GM19240 (cell line): ENCODE measurements at regions not wholly inside any gene's neighbourhood (a gene's known extent, or its start where the extent isn't known, plus 50 kb on each side); places are given as distances from the start of the nearest gene placed in this dataset.

Experiments used
- DNase-seq: peaks from one replicate; pipeline ENCODE4 v3.0.0; 2011; ENCODE audit warnings: low spot score; ENCODE audit not compliant: insufficient read length

- DNase-seq, result no peak
These were observed 236.8 kb downstream of the BUD13 start for GRCh38 chr11:116535994-116536393.

- DNase-seq, result no peak
These were observed 237.7 kb downstream of the BUD13 start for GRCh38 chr11:116535120-116535519.

DNA sequence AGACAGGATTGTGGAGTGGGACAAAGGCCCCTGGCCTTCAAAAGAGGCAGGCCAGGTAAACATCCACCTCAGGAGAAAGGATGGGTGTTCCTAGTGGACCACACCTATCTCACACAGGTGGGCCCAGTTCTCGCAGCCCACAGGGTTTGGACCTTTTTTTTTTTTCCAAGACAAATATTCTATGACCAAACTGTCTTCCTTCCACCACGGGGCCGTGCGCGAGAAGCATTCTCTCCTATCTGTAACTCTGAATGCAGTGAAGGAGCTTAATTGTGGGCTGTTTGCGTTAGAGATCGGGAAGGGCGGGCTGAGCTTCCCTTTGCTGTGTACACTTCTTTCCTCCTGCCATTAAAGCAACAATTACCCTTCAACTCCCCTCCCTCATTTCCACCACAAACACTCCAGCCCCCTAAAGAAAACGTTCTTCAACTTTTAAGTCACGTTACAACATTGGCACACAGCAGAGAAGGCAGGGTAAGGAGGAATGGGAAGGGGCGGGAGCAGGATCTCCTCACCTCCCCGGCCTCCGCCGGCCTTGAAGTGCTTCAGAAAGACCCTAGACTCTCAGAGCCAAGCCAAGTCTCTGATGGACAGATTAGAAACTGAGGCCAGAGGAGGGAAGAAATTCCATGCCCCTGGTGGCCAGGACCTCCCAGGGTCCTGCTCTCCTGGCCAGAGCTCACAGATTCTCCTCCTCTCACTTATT lies 238.4 kb downstream of the BUD13 start:
- no peak for DNase-seq

GRCh38 chr11:116533186-116533825 lies 239.5 kb downstream of the BUD13 start:
- no peak for DNase-seq

DNA sequence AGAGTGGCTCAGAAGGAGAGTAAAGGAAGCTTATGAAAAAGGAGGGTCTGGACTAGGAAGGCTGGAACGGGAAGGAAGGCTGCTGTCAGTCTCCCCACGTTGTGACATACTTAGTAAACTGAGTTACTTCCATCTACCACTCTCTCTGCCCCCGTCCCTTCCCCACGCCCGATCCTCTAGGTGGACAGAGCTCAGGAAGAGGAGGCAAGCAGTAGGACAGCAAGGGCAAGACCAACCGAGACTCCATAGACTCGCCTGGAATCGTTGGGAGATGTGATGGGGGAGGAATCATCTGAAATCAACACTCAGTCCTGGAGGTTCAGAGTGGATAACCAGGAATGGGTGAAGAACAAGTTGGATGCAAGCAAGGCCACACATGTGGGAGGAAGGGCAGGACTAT lies 240.7 kb downstream of the BUD13 start:
- DNase-seq, result no peak

- no peak for DNase-seq
These were observed 242.1 kb downstream of the BUD13 start for GRCh38 chr11:116530705-116531104.

DNA sequence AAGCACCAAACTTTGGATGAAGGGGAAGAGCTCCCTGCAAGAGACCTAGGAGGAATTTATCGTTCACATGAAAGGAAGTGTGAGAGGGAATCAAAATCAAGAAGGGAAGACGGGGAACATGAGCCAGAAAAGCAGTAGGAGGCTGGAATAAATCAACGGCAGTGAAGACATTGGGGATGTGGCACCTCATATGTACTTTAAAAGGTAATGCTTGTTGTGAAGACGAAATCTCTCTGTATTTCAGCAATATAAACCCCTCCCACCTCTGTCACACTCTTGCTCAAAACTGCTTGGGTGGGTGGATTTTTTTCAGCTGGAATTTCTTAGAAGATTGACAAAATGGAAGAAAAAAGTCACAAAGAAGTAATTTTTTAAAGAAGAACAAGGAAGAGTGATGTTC lies 243.5 kb downstream of the BUD13 start:
- no peak for DNase-seq

DNA sequence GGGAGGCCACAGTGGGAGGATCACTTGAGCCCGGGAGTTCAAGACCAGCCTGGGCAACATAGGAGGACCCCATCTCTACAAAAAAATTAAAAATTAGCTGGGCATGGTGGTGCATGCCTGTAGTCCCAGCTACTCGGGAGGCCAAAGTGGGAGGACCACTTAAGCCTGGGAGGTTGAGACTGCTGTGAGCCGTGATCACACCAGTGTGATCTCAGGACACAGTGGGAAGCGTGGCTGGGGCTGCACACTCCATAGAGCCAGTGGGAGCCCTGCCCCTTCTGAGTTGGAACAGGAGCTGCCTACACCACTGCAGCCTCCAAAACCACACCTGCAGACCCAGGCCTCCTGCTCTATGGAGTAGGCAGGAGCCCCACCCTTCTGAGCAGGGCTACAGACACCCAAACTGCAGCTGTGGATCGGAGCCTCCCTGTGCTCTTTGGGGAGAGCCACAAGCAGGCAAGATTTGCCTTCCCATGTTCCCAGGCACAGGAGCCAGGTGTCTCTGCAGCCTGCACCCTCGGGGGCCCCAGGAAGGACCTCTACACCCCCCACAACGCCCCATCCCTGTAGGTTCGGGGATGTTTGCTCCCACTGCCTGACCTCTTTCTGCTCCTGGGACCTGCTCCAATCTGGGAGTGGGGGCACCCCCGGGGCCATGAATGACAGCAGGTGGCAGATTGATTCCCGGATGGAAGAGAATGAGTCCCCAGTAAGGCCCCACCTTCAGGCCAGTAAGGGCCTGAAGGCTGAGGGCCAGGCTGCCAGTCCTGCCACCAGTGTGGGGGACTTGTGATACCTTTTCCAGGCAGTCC lies 245.4 kb downstream of the BUD13 start:
- no peak for DNase-seq

DNA sequence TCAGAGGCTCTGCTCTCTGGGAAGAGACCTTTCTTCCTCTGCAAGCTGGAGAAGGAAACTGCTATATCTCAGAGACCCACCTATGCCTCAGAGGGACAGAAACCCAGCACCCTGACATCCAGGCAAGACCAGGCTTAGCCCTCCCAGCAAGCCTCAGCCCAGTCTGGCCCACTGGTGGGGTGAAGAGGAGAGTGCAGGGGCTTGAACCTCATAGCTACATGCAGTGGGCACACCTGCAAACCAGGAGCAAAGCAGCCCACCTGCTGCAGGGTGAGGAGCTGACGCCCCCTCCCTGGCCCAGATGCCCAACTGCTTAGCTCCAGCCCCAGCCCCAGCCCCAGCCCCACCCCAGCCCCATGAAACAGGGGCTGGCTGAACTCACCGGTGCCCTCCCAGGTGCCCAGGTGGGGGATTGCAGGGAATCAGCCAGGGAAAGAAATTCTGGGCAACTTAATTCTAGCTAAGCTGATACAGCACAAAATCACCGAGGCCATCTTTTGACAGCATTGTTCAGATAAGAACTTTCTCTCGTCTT lies 246.8 kb downstream of the BUD13 start:
- no peak for DNase-seq

DNA sequence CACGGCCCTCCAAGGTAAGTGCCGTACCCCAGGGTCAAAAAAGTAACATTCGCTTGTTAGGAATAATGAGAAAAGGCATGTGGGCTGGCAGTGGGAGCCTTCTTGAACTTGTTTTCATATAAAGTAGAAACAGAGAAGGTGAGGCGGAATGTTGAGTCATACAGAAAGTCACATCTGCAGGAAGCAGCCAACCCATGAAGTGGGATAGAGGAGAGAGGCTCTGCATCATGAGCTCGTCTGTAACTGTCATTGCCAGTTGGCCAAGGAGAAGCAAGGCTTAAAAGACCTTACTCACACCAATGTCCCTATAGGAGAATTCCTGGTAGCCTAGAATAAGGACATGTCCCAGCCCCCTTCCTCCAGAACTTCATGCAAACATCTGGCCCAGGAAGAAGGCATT lies 253.3 kb downstream of the BUD13 start:
- DNase-seq, result peak; percentile 33

DNA sequence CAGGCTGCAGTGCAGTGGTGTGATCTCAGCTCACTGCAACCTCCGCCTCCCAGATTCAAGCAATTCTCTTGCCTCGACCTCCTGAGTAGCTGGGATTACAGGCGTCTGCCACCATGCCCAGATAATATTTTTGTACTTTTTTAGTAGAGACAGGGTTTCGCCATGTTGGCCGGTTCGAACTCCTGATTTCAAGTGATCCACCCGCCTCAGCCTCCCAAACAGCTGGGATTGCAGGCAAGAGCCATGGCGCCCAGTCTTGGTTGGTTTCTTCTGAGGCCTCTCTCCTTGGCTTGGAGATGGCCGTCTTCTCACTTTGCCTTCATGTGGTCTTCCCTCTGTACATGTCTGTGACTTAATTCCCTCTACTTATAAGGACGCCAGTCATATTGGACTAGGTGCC lies 254.6 kb downstream of the BUD13 start:
- no peak for DNase-seq

DNA sequence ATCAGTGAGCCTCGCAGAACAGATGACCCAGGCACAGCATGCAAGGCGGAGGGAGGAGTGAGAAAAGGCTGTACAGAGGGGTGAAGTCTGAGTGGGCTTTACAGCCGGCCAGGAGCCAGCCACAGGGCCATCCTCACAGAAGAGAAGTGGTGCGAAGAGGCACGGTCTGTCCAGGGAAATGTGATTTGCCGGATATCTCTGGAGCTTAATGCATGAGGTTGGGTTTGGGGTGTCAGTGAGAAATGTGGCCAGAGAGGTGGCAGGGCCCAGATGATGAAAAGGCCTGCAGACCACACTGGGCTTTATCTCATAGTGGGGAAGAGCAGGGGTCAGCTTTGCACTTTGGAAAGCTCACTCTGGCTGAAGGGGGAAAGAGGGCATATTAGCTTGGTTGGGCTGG lies 255.2 kb downstream of the BUD13 start:
- no peak for DNase-seq

- DNase-seq, result no peak
These were observed 255.7 kb downstream of the BUD13 start for GRCh38 chr11:116517077-116517476.

- DNase-seq, result no peak
These were observed 257.1 kb downstream of the BUD13 start for GRCh38 chr11:116515664-116516184.

- DNase-seq, result no peak
These were observed 258.9 kb downstream of the BUD13 start for GRCh38 chr11:116513894-116514293.

DNA sequence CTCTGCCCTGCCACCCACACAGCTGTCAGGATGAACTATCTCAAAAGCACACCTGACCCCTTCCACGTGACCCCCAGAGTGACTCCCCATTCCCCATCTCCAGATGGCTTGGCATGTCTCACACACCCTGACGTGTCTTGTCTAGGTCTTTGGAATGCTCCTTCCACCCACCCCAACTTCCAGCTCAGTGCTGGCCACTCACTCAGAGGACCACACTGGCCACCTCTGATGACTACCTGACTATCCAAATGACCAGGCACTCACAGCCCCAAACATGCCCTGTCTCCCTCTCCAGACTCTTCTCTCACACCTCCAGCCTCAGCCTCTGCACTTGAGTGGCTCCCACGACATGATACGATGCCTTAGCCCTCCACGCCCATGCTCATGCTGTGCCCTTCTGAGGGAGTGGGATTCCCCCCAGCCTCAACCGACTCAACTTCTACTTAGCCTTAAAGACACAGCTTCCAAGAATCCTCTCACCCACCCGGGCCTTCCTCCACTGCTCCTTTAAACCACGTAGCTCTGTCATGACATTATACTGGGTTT lies 259.4 kb downstream of the BUD13 start:
- DNase-seq, result no peak

DNA sequence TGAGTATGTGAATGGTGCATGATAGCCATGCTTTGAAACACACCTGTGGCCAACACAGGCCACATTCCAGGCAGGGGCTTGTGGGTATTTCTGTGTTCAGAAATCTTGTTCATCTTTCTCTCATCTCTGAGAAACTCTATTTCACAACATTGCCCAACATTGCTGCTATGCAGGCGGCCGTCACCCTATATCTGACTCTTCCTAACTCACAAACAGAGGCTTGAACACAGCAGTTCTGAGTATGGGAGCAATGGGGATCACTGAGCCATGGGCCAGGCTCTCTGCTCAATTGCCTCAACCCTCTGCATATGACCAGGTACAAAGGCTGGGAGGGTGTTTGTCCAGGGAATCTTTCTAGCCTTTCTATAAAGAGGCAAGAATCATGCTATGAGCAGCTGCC lies 259.9 kb downstream of the BUD13 start:
- DNase-seq, result no peak

GRCh38 chr11:116511684-116512083 lies 261.1 kb downstream of the BUD13 start:
- no peak for DNase-seq

DNA sequence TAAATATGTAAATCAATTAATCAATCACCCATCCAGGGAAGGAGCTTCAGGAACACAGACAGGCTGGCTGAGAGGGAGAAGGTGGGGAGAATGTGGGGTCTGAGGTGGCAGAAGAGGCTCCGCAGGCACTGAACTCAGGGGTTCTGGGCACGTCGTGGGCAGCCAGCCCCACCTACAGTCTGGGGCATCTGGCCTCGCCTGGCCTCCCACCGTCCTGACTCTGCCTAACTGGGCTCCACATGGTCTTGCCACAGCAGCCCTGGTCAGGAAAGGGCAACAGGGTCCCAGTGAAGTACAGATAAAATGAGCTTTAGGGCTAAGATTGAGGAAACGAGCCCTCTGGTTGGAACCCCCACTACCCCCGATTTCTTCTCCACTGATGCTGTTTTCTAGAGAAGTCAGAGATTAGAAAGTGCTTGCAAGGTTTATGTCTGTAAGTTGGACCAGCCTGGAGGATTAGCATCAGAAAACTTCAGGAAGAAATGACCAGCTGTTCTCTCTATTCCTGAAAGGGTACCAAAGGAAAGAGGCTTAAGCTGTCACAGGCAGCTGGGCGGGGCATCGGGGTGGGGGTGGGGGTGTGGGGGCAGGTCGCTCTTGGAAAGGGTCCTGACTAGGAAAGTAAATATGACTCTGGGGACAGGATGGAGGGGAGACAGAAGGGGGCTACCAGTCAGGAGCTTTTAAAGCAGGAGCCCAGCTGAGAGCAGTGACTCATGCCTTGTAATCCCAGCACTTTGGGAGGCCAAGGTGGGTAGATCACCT lies 261.7 kb downstream of the BUD13 start:
- no peak for DNase-seq

GRCh38 chr11:116510166-116510565 lies 262.6 kb downstream of the BUD13 start:
- no peak for DNase-seq

DNA sequence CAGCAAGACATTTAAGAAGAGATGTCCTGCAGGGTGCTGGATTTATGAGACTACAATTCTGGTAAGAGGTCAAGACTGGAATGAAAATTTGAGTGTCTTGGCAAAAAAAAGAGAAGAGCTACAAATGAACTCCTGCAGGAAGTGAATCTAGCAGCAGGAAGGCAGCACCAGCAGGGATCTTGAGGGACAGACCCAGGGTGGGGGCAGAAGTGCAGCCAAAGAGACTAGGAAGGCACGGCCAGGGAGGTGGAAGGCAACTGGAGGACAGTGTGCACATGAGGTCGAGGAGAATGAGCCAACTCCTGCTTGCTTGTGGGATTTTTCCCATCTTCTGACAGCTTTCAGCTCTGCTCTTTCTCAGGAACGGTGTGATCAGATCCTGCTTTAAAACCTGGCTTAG lies 263.2 kb downstream of the BUD13 start:
- DNase-seq, result no peak
